ENCODE measurements at regions not wholly inside any gene's neighbourhood (a gene's known extent, or its start where the extent isn't known, plus 50 kb on each side); places are given as distances from the start of the nearest gene placed in this dataset.

DNA sequence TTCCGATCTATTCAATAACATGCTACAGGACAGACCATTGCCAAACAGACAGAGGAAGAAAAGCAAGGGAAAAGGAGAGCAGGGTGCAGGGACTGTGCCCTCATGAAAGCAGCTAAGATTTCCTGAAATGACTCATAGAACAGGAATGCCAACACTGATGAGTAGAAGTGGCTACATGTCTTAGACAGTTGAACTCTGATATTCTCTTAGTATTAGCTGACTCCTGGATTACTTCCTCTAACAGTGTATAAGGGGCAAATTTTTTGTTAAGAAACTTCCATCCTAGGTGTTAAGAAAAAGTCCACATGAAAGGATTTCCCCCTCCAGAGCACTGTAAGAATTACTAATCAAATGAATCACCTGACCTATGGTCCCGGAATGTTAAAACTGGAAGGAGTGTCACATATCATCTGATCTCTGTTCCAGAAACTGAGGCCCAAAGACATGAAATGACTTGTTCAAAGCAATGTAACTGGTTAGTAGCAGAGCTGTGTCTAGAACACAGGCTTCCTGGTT is 224.9 kb downstream of the IBTK start:
- Histone ChIP-seq H3K36me3 (no peaks in the 10 kb centered on the region), H3K9me3 (ENCODE audit: low read depth) (no peaks in the 10 kb centered on the region), H3K27me3 (no peaks in the 10 kb centered on the region), H3K4me1 (ENCODE audit: low read depth) (no peaks in the 10 kb centered on the region), H3K27ac (no peak overlapping the region), H3K4me3 (no peak overlapping the region)
- DNase-seq (ENCODE audit: low read depth in 1 of 2, low spot score in 1 of 2) = peak; percentile 16 to 74
- no peak for TF ChIP-seq CTCF (IDR thresholded peaks at IDR 0.05; ENCODE audit: low read depth, low read length)

DNA sequence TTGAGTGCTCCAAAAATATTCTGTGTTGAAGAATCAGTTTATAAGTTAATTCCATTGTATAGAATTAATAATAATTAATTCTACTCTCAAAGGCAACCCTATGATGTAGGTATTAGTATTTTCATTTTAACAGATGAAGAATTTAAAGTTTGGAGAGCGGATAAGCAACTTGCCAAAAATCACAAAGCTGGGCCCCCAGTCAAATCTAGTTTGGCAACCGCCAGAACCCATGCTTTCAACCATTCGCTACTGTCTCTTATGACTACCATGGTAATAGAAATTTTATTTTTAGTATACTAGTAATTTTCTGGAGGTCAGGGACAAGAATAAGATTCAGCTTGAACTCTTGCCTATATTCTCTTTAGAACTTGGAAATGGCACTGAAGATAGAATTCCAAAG is 229.8 kb downstream of the IBTK start:
- no peak for TF ChIP-seq CTCF (IDR thresholded peaks at IDR 0.05; ENCODE audit: low read depth, low read length)
- Histone ChIP-seq H3K9me3 (ENCODE audit: low read depth) (no peaks in the 10 kb centered on the region), H3K36me3 (no peaks in the 10 kb centered on the region), H3K4me3 (no peak overlapping the region), H3K27me3 (no peaks in the 10 kb centered on the region), H3K27ac (no peak overlapping the region), H3K4me1 (ENCODE audit: low read depth) (no peaks in the 10 kb centered on the region)
- DNase-seq (ENCODE audit: low read depth in 1 of 2, low spot score in 1 of 2) = no peak

- no peaks in the 10 kb centered on the region for H3K4me1 ChIP-seq (ENCODE audit: low read depth)
- H3K9me3 ChIP-seq (ENCODE audit: low read depth) = no peaks in the 10 kb centered on the region
- no peaks in the 10 kb centered on the region for H3K36me3 ChIP-seq
- H3K4me3 ChIP-seq = no peak overlapping the region
- no peak for TF ChIP-seq CTCF (IDR thresholded peaks at IDR 0.05; ENCODE audit: low read depth, low read length)
- no peaks in the 10 kb centered on the region for H3K27me3 ChIP-seq
- peak; percentile 11 to 86 for DNase-seq (ENCODE audit: low read depth in 1 of 2, low spot score in 1 of 2)
- no peak overlapping the region for H3K27ac ChIP-seq
These were observed 230.3 kb downstream of the IBTK start for GRCh38 chr6:82017288-82017687.

- H3K4me3 ChIP-seq = no peak overlapping the region
- no peaks in the 10 kb centered on the region for H3K36me3 ChIP-seq
- no peaks in the 10 kb centered on the region for H3K4me1 ChIP-seq (ENCODE audit: low read depth)
- no peak overlapping the region for H3K27ac ChIP-seq
- no peak for TF ChIP-seq CTCF (IDR thresholded peaks at IDR 0.05; ENCODE audit: low read depth, low read length)
- DNase-seq (ENCODE audit: low read depth in 1 of 2, low spot score in 1 of 2) = no peak
- H3K9me3 ChIP-seq (ENCODE audit: low read depth) = no peaks in the 10 kb centered on the region
- H3K27me3 ChIP-seq = no peaks in the 10 kb centered on the region
These were observed 232.0 kb downstream of the IBTK start for GRCh38 chr6:82015526-82015925.

- H3K9me3 ChIP-seq (ENCODE audit: low read depth) = no peaks in the 10 kb centered on the region
- no peak overlapping the region for H3K27ac ChIP-seq
- no peaks in the 10 kb centered on the region for H3K36me3 ChIP-seq
- no peak for TF ChIP-seq CTCF (IDR thresholded peaks at IDR 0.05; ENCODE audit: low read depth, low read length)
- DNase-seq (ENCODE audit: low read depth in 1 of 2, low spot score in 1 of 2) = no peak
- H3K27me3 ChIP-seq = no peaks in the 10 kb centered on the region
- H3K4me3 ChIP-seq = no peak overlapping the region
- no peaks in the 10 kb centered on the region for H3K4me1 ChIP-seq (ENCODE audit: low read depth)
These were observed 232.5 kb downstream of the IBTK start for GRCh38 chr6:82015043-82015442.
